Endothelial cell of umbilical vein (primary cell): ENCODE measurements at regions not wholly inside any gene's neighbourhood (a gene's known extent, or its start where the extent isn't known, plus 50 kb on each side); places are given as distances from the start of the nearest gene placed in this dataset.

Source experiments
- BruUV-seq: library from RNA; stranded (reverse); fragments of 400-500 nt; replicated peaks from 2 replicates; lab custom pipeline; 2021; lab: Mats Ljungman, UMichigan
- CTCF ChIA-PET: fragments of 300-600, 350-600 bp; sonication (Branson Sonifier 250); formaldehyde crosslinking; loops from one replicate; lab custom pipeline; 2021; ENCODE audit warnings: antibody characterized with exemption, inconsistent platforms; lab: Charles Lee
- POLR2A ChIA-PET: fragments of 300-600, 350-600 bp; sonication (Branson Sonifier 250); formaldehyde crosslinking; loops from one replicate; lab custom pipeline; 2021; ENCODE audit warnings: antibody characterized with exemption, inconsistent platforms; lab: Charles Lee
- DNase-seq: peaks from one replicate; pipeline ENCODE4 v3.0.0-alpha.2; 2011; ENCODE audit warnings: low read depth, low spot score
- FAIRE-seq: peaks from 2 replicates; lab custom pipeline; 2011; peaks lifted over from hg19 to GRCh38; lab: Jason Lieb, UNC
- H2AFZ ChIP-seq: 2 replicates; pipeline ENCODE4 v1.6.0; 2012; ENCODE audit warnings: low read depth, low read length, control low read depth, inconsistent platforms
- H3K27ac ChIP-seq: 2 replicates; pipeline ENCODE4 v1.5.1; 2011; ENCODE audit warnings: low read depth, mild to moderate bottlenecking, control low read depth, low read length, moderate library complexity; ENCODE audit not compliant: insufficient read depth
- H3K27me3 ChIP-seq, 2 experiments: 2 replicates each; pipeline versions ENCODE4 v1.6.0 to v1.6.1; 2011; ENCODE audit warnings: low read length in 2 of 2, mixed read lengths in 1 of 2; ENCODE audit not compliant: control insufficient read depth in 2 of 2, insufficient read depth in 2 of 2
- H3K36me3 ChIP-seq, 2 experiments: 2 replicates in 1 of 2; 3 replicates in 1 of 2; pipeline ENCODE4 v1.5.1; 2011; ENCODE audit warnings: low read length in 2 of 2, mild to moderate bottlenecking in 1 of 2, moderate library complexity in 1 of 2; ENCODE audit not compliant: control insufficient read depth in 2 of 2, insufficient read depth in 2 of 2; ENCODE audit errors: extremely low read depth in 1 of 2
- H3K4me1 ChIP-seq: 3 replicates; pipeline ENCODE4 v1.5.1; 2011; ENCODE audit warnings: mild to moderate bottlenecking, low read length; ENCODE audit not compliant: control insufficient read depth, insufficient read depth; ENCODE audit errors: extremely low read depth
- H3K4me2 ChIP-seq: 2 replicates; pipeline ENCODE4 v1.6.1; 2011; ENCODE audit warnings: low read length, control low read depth, mixed read lengths; ENCODE audit not compliant: insufficient read depth
- H3K4me3 ChIP-seq, 3 experiments: fragments of 200-600 bp in 1 of 3; sonication (generic), shearing (Covaris generic) in 1 of 3; replicated peaks in 1 of 3; 2 replicates each; pipeline ENCODE4 v1.5.1; 2011 to 2016; ENCODE audit warnings: control low read depth in 3 of 3, low read length in 3 of 3, mild to moderate bottlenecking in 2 of 3, inconsistent platforms in 1 of 3, low read depth in 1 of 3, moderate library complexity in 1 of 3; ENCODE audit not compliant: insufficient read depth in 1 of 3
- H3K79me2 ChIP-seq: 2 replicates; pipeline ENCODE4 v1.6.0; 2012; ENCODE audit warnings: low read length, inconsistent platforms; ENCODE audit not compliant: control insufficient read depth, insufficient read depth
- H3K9ac ChIP-seq: replicated peaks from 2 replicates; pipeline ENCODE3; 2011; ENCODE audit warnings: low read length, control low read depth; ENCODE audit not compliant: insufficient read depth; ENCODE audit errors: extremely low read depth
- H3K9me1 ChIP-seq: replicated peaks from 3 replicates; pipeline ENCODE4 v1.6.0; 2011; ENCODE audit warnings: mild to moderate bottlenecking, low read length; ENCODE audit not compliant: control insufficient read depth, insufficient read depth; ENCODE audit errors: extremely low read depth
- H3K9me3 ChIP-seq: replicated peaks from 2 replicates; pipeline ENCODE4 v1.5.1; 2012; ENCODE audit warnings: low read length, inconsistent platforms; ENCODE audit not compliant: control insufficient read depth, insufficient read depth
- H4K20me1 ChIP-seq: replicated peaks from 2 replicates; pipeline ENCODE3; 2011; ENCODE audit warnings: mild to moderate bottlenecking, low read length; ENCODE audit not compliant: control insufficient read depth, insufficient read depth; ENCODE audit errors: extremely low read depth
- CTCF ChIP-seq, 2 donors: IDR thresholded peaks; 1 replicate in 1 of 2; 2 replicates in 1 of 2; pipeline ENCODE4 v1.5.1; 2011; ENCODE audit warnings: low read length in 2 of 2, mild to moderate bottlenecking in 2 of 2, moderate library complexity in 2 of 2, control low read depth in 1 of 2, inconsistent platforms in 1 of 2, low read depth in 1 of 2; ENCODE audit not compliant: insufficient read depth in 1 of 2; ENCODE audit errors: extremely low read depth in 1 of 2
- EZH2 ChIP-seq: IDR thresholded peaks from 2 replicates; pipeline ENCODE4 v1.6.1; 2012; ENCODE audit warnings: borderline replicate concordance, low read depth, mild to moderate bottlenecking, moderate library complexity, low read length, inconsistent platforms; ENCODE audit not compliant: severe bottlenecking
- FOS ChIP-seq: IDR thresholded peaks from 2 replicates; pipeline ENCODE4 v1.6.1; 2011; ENCODE audit warnings: mild to moderate bottlenecking, low read length, moderate library complexity, borderline replicate concordance; ENCODE audit not compliant: insufficient read depth
- GATA2 ChIP-seq: IDR thresholded peaks from 2 replicates; pipeline ENCODE4 v1.7.0; 2011; ENCODE audit warnings: low read depth, mild to moderate bottlenecking, moderate library complexity, mixed read lengths, low read length; ENCODE audit not compliant: insufficient read length, insufficient read depth
- JUN ChIP-seq: IDR thresholded peaks from 2 replicates; pipeline ENCODE4 v1.6.1; 2011; ENCODE audit warnings: borderline replicate concordance, low read depth; ENCODE audit not compliant: insufficient read length, insufficient read depth
- MAX ChIP-seq: IDR thresholded peaks from 2 replicates; pipeline ENCODE4 v1.6.1; 2011; ENCODE audit not compliant: insufficient read depth, insufficient read length
- MYC ChIP-seq: IDR thresholded peaks from one replicate; pipeline ENCODE4 v1.6.1; 2011; ENCODE audit warnings: mild to moderate bottlenecking, low read depth, low read length
- POLR2A ChIP-seq: IDR thresholded peaks from 2 replicates; pipeline ENCODE4 v1.6.1; 2012; ENCODE audit warnings: low read depth, mild to moderate bottlenecking, control low read depth, low read length
- POLR2AphosphoS5 ChIP-seq: IDR thresholded peaks from 2 replicates; pipeline ENCODE4 v1.6.1; 2012; ENCODE audit warnings: low read depth, mild to moderate bottlenecking, control low read depth, low read length, moderate library complexity; ENCODE audit not compliant: insufficient read depth
- dilution Hi-C: fragments of 300-500 bp; cut with MboI; formaldehyde crosslinking; loops from one replicate; pipeline ENCODE4 v1.15.0; 2019; ENCODE audit warnings: low sequenced_read_pairs; ENCODE audit not compliant: extremely low pct_ligation_motif_present
- intact Hi-C: fragments of 100-400 bp; cut with micrococcal nuclease; formaldehyde crosslinking; loops from one replicate; pipeline ENCODE4 v1.10.0; 2022

- Histone ChIP-seq H3K27ac (no peak overlapping the region), H3K9ac (no peak overlapping the region), H3K4me1 (no peaks in the 10 kb centered on the region), H2AFZ (no peak overlapping the region), H3K9me3 (no peaks in the 10 kb centered on the region), H3K79me2 (no peaks in the 10 kb centered on the region), H4K20me1 (no peaks in the 10 kb centered on the region), H3K36me3 (no peaks in the 10 kb centered on the region), H3K27me3 (no peaks in the 10 kb centered on the region), H3K4me3 (no peak overlapping the region), H3K4me2 (no peak overlapping the region), H3K9me1 (no peaks in the 10 kb centered on the region)
- ChIA-PET POLR2A (no interaction called here), CTCF (interaction anchor here (1.3 kb wide), 1 partner anchor 12 kb away, joined by 4 read pairs; no protein-coding TSS in a partner anchor)
- TF ChIP-seq POLR2AphosphoS5 (no peak), CTCF (IDR thresholded peaks at IDR 0.05; ENCODE audit: extremely low read depth in 1 of 2, insufficient read depth in 1 of 2, low read depth in 1 of 2, low read length in 2 of 2) (no peak), GATA2 (no peak), JUN (no peak), POLR2A (no peak), FOS (no peak), MAX (no peak), MYC (no peak), EZH2 (no peak)
- BruUV-seq: no TSS peak
- intact Hi-C loops: no loop called here
- FAIRE-seq: no peak
- no peak for DNase-seq
- dilution Hi-C loops: no loop called here
Measured at GRCh38 chr4:133084421-133084820, 64.7 kb upstream of the PCDH10 start.
